IMR-90 (cell line): ENCODE measurements at regions not wholly inside any gene's neighbourhood (a gene's known extent, or its start where the extent isn't known, plus 50 kb on each side); places are given as distances from the start of the nearest gene placed in this dataset.

ENCODE experiments used
- ATAC-seq: fragments of 200-7000 bp; cut with Tn5 transposase; 2 replicates; pipeline ENCODE4 v1.9.1; 2020; ENCODE audit warnings: low read depth, mild to moderate bottlenecking, moderate library complexity
- BruUV-seq: library from RNA; stranded (reverse); fragments of 400-500 nt; replicated peaks from 2 replicates; lab custom pipeline; 2021; lab: Mats Ljungman, UMichigan
- CTCF ChIA-PET: fragments of 300-600 bp; formaldehyde crosslinking; extraction: SDS; loops from one replicate; lab custom pipeline; 2021; ENCODE audit warnings: antibody characterized with exemption; lab: Yijun Ruan, JAX
- POLR2A ChIA-PET: fragments of 300-600 bp; sonication (Branson Sonifier 250); formaldehyde crosslinking; loops from one replicate; lab custom pipeline; 2022; ENCODE audit warnings: antibody characterized with exemption; ENCODE audit not compliant: unreplicated experiment; lab: Charles Lee
- DNase-seq: peaks from one replicate; pipeline ENCODE4 v3.0.0; 2013
- H2AFZ ChIP-seq: replicated peaks from 2 replicates; pipeline ENCODE3; 2013; ENCODE audit warnings: low read length, mild to moderate bottlenecking; ENCODE audit not compliant: poor library complexity
- H2AK5ac ChIP-seq: 2 replicates; pipeline ENCODE4 v1.6.1; 2013; ENCODE audit warnings: low read depth, low read length, inconsistent platforms
- H2AK9ac ChIP-seq: replicated peaks from 2 replicates; pipeline ENCODE3; 2013; ENCODE audit warnings: mild to moderate bottlenecking, low read depth, low read length, moderate library complexity; ENCODE audit not compliant: poor library complexity
- H2BK120ac ChIP-seq: 2 replicates; pipeline ENCODE4 v1.6.1; 2013; ENCODE audit warnings: low read depth, low read length, inconsistent platforms
- H2BK15ac ChIP-seq: 3 replicates; pipeline ENCODE4 v1.6.1; 2013; ENCODE audit warnings: low read depth, low read length, inconsistent platforms
- H2BK20ac ChIP-seq: 2 replicates; pipeline ENCODE4 v1.6.1; 2013; ENCODE audit warnings: low read depth, mild to moderate bottlenecking, inconsistent platforms, low read length, moderate library complexity
- H2BK5ac ChIP-seq: 2 replicates; pipeline ENCODE4 v1.6.1; 2013; ENCODE audit warnings: mild to moderate bottlenecking, low read depth, low read length, inconsistent platforms; ENCODE audit not compliant: poor library complexity, severe bottlenecking
- H3K14ac ChIP-seq: replicated peaks from 2 replicates; pipeline ENCODE4 v1.6.1; 2013; ENCODE audit warnings: low read depth, low read length, inconsistent platforms
- H3K18ac ChIP-seq: 2 replicates; pipeline ENCODE4 v1.6.1; 2013; ENCODE audit warnings: low read depth, low read length, control low read depth
- H3K23ac ChIP-seq: 2 replicates; pipeline ENCODE4 v1.6.1; 2013; ENCODE audit warnings: low read depth, low read length, inconsistent platforms
- H3K27ac ChIP-seq: 2 replicates; pipeline ENCODE4 v1.5.1; 2013; ENCODE audit warnings: mild to moderate bottlenecking, control low read depth, low read length; ENCODE audit not compliant: insufficient read depth
- H3K27me3 ChIP-seq: 2 replicates; pipeline ENCODE4 v1.6.1; 2013; ENCODE audit warnings: low read length; ENCODE audit not compliant: control insufficient read depth, insufficient read depth
- H3K36me3 ChIP-seq: 2 replicates; pipeline ENCODE4 v1.6.1; 2013; ENCODE audit warnings: low read length, mixed read lengths; ENCODE audit not compliant: control insufficient read depth, insufficient read depth
- H3K4ac ChIP-seq: 2 replicates; pipeline ENCODE4 v1.6.1; 2013; ENCODE audit warnings: low read depth, low read length, inconsistent platforms
- H3K4me1 ChIP-seq: 2 replicates; pipeline ENCODE4 v1.6.1; 2013; ENCODE audit warnings: low read length, mixed read lengths; ENCODE audit not compliant: control insufficient read depth, insufficient read depth
- H3K4me2 ChIP-seq: 2 replicates; pipeline ENCODE4 v1.6.1; 2013; ENCODE audit warnings: low read depth, mild to moderate bottlenecking, control low read depth, low read length, moderate library complexity
- H3K4me3 ChIP-seq: 2 replicates; pipeline ENCODE4 v1.5.1; 2013; ENCODE audit warnings: low read depth, mild to moderate bottlenecking, control low read depth, low read length, moderate library complexity; ENCODE audit not compliant: insufficient read depth
- H3K56ac ChIP-seq: 2 replicates; pipeline ENCODE4 v1.6.1; 2013; ENCODE audit warnings: low read length, inconsistent platforms; ENCODE audit not compliant: insufficient read depth; ENCODE audit errors: extremely low read depth
- H3K79me1 ChIP-seq, 2 experiments: 2 replicates each; pipeline ENCODE4 v1.6.1; 2013; ENCODE audit warnings: low read length in 2 of 2, inconsistent platforms in 1 of 2, low read depth in 1 of 2
- H3K9ac ChIP-seq: 2 replicates; pipeline ENCODE4 v1.6.1; 2013; ENCODE audit warnings: low read depth, low read length, control low read depth
- H3K9me1 ChIP-seq: 2 replicates; pipeline ENCODE4 v1.6.1; 2013; ENCODE audit warnings: low read length, inconsistent platforms; ENCODE audit not compliant: insufficient read depth
- H3K9me3 ChIP-seq: 2 replicates; pipeline ENCODE4 v1.6.1; 2013; ENCODE audit warnings: low read length; ENCODE audit not compliant: control insufficient read depth, insufficient read depth
- H4K20me1 ChIP-seq: 2 replicates; pipeline ENCODE4 v1.6.1; 2013; ENCODE audit warnings: low read length, inconsistent platforms; ENCODE audit not compliant: insufficient read depth
- H4K5ac ChIP-seq: 2 replicates; pipeline ENCODE4 v1.6.1; 2013; ENCODE audit warnings: mild to moderate bottlenecking, low read depth, low read length, control low read depth
- H4K8ac ChIP-seq, 2 experiments: 2 replicates each; pipeline ENCODE4 v1.6.1; 2013; ENCODE audit warnings: low read depth in 2 of 2, low read length in 2 of 2, control low read depth in 1 of 2, inconsistent platforms in 1 of 2
- H4K91ac ChIP-seq: 2 replicates; pipeline ENCODE4 v1.6.1; 2013; ENCODE audit warnings: low read depth, low read length, inconsistent platforms; ENCODE audit not compliant: insufficient read depth
- SMC3 ChIP-seq: fragments of 150-350 bp; IDR thresholded peaks from 2 replicates; pipeline ENCODE4 v1.6.1; 2016; ENCODE audit warnings: low read depth, mild to moderate bottlenecking, antibody characterized with exemption, low read length, moderate library complexity
- WGBS, 2 experiments: methylation state at CpG; one replicate each; pipeline versions ENCODE4 v1.1.5 to v1.1.7; 2013; ENCODE audit warnings: missing lambda C conversion rate in 2 of 2; ENCODE audit not compliant: insufficient read length in 1 of 2; ENCODE audit errors: extremely low coverage in 2 of 2; 5-methylcytosine and 5-hydroxymethylcytosine counted together
- dilution Hi-C: fragments of 300-500 bp; cut with HindIII; formaldehyde crosslinking; loops from one replicate; pipeline ENCODE4 v1.14.3; 2018; ENCODE audit warnings: low sequenced_read_pairs; ENCODE audit not compliant: unreplicated experiment
- in situ Hi-C: fragments of 300-500 bp; cut with MboI; formaldehyde crosslinking; loops from 3 replicates; pipeline ENCODE4 v1.14.3; 2019; ENCODE audit warnings: low sequenced_read_pairs, inconsistent platforms, mixed read lengths
- intact Hi-C: fragments of 100-400 bp; cut with micrococcal nuclease; formaldehyde crosslinking; loops from 2 replicates; pipeline ENCODE4 v1.10.0; 2022

GRCh38 chrX:34891391-34891790, 51.2 kb upstream of the FAM47B start:
- H2BK20ac ChIP-seq, result no peak overlapping the region
- no CpG with 5 or more reads among the region's 3 CpGs for WGBS, 2 experiments
- CTCF ChIA-PET, result no interaction called here
- H3K9ac ChIP-seq, result no peak overlapping the region
- H3K4ac ChIP-seq, result no peak overlapping the region
- no peaks in the 10 kb centered on the region for H3K27me3 ChIP-seq
- H4K8ac ChIP-seq, result no peak overlapping the region
- ATAC-seq (no peak), DNase-seq (no peak)
- no peak overlapping the region for H4K91ac ChIP-seq
- H2AK9ac ChIP-seq, result no peak overlapping the region
- no peak for TF ChIP-seq SMC3
- in situ Hi-C loops, result no loop called here
- H2BK15ac ChIP-seq, result no peak overlapping the region
- no peak overlapping the region for H2BK120ac ChIP-seq
- POLR2A ChIA-PET, result no interaction called here
- no peak overlapping the region for H3K4me3 ChIP-seq
- H3K4me2 ChIP-seq, result no peak overlapping the region
- dilution Hi-C loops, result no loop called here
- intact Hi-C loops, result loop anchor here (10.0 kb wide), 1 partner anchor 1973 kb away; no protein-coding TSS in a partner anchor
- H3K18ac ChIP-seq, result no peak overlapping the region
- no peaks in the 10 kb centered on the region for H3K4me1 ChIP-seq
- no TSS peak for BruUV-seq
- H2BK5ac ChIP-seq, result no peak overlapping the region
- no peak overlapping the region for H3K56ac ChIP-seq
- H3K14ac ChIP-seq, result no peak overlapping the region
- no peaks in the 10 kb centered on the region for H3K9me1 ChIP-seq
- no peaks in the 10 kb centered on the region for H4K20me1 ChIP-seq
- H3K36me3 ChIP-seq, result no peaks in the 10 kb centered on the region
- no peaks in the 10 kb centered on the region for H3K9me3 ChIP-seq
- H2AFZ ChIP-seq, result no peak overlapping the region
- H3K27ac ChIP-seq, result no peak overlapping the region
- no peak overlapping the region for H4K5ac ChIP-seq
- no peaks in the 10 kb centered on the region for H3K79me1 ChIP-seq
- no peak overlapping the region for H3K23ac ChIP-seq
- H2AK5ac ChIP-seq, result no peak overlapping the region
